Peyer's patch (tissue), 4 donors: ENCODE measurements at regions not wholly inside any gene's neighbourhood (a gene's known extent, or its start where the extent isn't known, plus 50 kb on each side); places are given as distances from the start of the nearest gene placed in this dataset.

Experiments used
- DNase-seq, 3 donors: peaks; one replicate each; pipeline ENCODE4 v3.0.0-alpha.2; 2017 to 2019
- H3K27ac ChIP-seq, 4 donors: fragments of 200-600 bp; sonication (generic); one replicate each; pipeline ENCODE4 v1.5.1; 2016 to 2019
- H3K27me3 ChIP-seq, 2 donors: fragments of 200-600 bp; sonication (generic); one replicate each; pipeline ENCODE4 v1.5.1; 2019
- H3K36me3 ChIP-seq, 3 donors: fragments of 200-600 bp; sonication (generic); one replicate each; pipeline ENCODE4 v1.5.1; 2016 to 2019
- H3K4me1 ChIP-seq, 4 donors: fragments of 200-600 bp; sonication (generic); one replicate each; pipeline ENCODE4 v1.5.1; 2016 to 2019
- H3K4me3 ChIP-seq, 4 donors: fragments of 200-600 bp; sonication (generic); 1 replicate in 3 of 4; 2 replicates in 1 of 4; pipeline ENCODE4 v1.5.1; 2016 to 2019; ENCODE audit warnings: mild to moderate bottlenecking in 1 of 4
- H3K9me3 ChIP-seq, 4 donors: fragments of 200-600 bp; sonication (generic); one replicate each; pipeline ENCODE4 v1.5.1; 2016 to 2019; ENCODE audit warnings: mild to moderate bottlenecking in 1 of 4
- CTCF ChIP-seq, 6 experiments: fragments of 450-650 bp in 4 of 6; fragments of 200-600 bp in 2 of 6; sonication (generic) in 1 of 6; IDR thresholded peaks; one replicate each; pipeline ENCODE4 v1.5.1; 2017 to 2019; ENCODE audit warnings: antibody characterized with exemption in 6 of 6, mild to moderate bottlenecking in 3 of 6, moderate library complexity in 1 of 6
- POLR2A ChIP-seq, 2 donors: fragments of 450-650 bp; IDR thresholded peaks; one replicate each; pipeline ENCODE4 v1.5.1; 2017; ENCODE audit warnings: antibody characterized with exemption in 2 of 2, mild to moderate bottlenecking in 2 of 2, moderate library complexity in 2 of 2

- TF ChIP-seq CTCF (IDR thresholded peaks at IDR 0.05) (no peak), POLR2A (IDR thresholded peaks at IDR 0.05) (no peak)
- H3K27me3 ChIP-seq = no peaks in the 10 kb centered on the region
- no peaks in the 10 kb centered on the region for H3K4me1 ChIP-seq
- H3K27ac ChIP-seq = no peak overlapping the region
- peaks cover 0 to 4% (median 0%) of the 10 kb centered on the region in 4 donors for H3K9me3 ChIP-seq
- DNase-seq = no peak
- H3K4me3 ChIP-seq = no peak overlapping the region
- no peaks in the 10 kb centered on the region for H3K36me3 ChIP-seq
These were observed 145.9 kb upstream of the ZFP42 start for GRCh38 chr4:187849556-187850225.

GRCh38 chr4:187865914-187866313 lies 129.7 kb upstream of the ZFP42 start:
- H3K36me3 ChIP-seq = no peaks in the 10 kb centered on the region
- TF ChIP-seq POLR2A (IDR thresholded peaks at IDR 0.05) (no peak), CTCF (IDR thresholded peaks at IDR 0.05) (no peak)
- no peak overlapping the region for H3K4me3 ChIP-seq
- H3K4me1 ChIP-seq = no peaks in the 10 kb centered on the region
- H3K27me3 ChIP-seq = no peaks in the 10 kb centered on the region
- no peak overlapping the region for H3K27ac ChIP-seq
- H3K9me3 ChIP-seq = no peaks in the 10 kb centered on the region
- no peak for DNase-seq

GRCh38 chr4:187883049-187883448 lies 112.5 kb upstream of the ZFP42 start:
- TF ChIP-seq POLR2A (IDR thresholded peaks at IDR 0.05) = no peak
- TF ChIP-seq CTCF (IDR thresholded peaks at IDR 0.05) = no peak
- no peak overlapping the region for H3K27ac ChIP-seq
- no peak for DNase-seq
- no peaks in the 10 kb centered on the region for H3K9me3 ChIP-seq
- no peak overlapping the region for H3K4me3 ChIP-seq
- H3K4me1 ChIP-seq = no peaks in the 10 kb centered on the region
- H3K36me3 ChIP-seq = no peaks in the 10 kb centered on the region
- no peaks in the 10 kb centered on the region for H3K27me3 ChIP-seq

GRCh38 chr4:187883836-187884475 lies 111.6 kb upstream of the ZFP42 start:
- H3K4me1 ChIP-seq = no peaks in the 10 kb centered on the region
- TF ChIP-seq CTCF (IDR thresholded peaks at IDR 0.05) (no peak), POLR2A (IDR thresholded peaks at IDR 0.05) (no peak)

GRCh38 chr4:187887906-187888305 lies 107.7 kb upstream of the ZFP42 start:
- H3K36me3 ChIP-seq = no peaks in the 10 kb centered on the region
- no peaks in the 10 kb centered on the region for H3K9me3 ChIP-seq
- DNase-seq = no peak
- H3K4me3 ChIP-seq = no peak overlapping the region
- H3K27me3 ChIP-seq = no peaks in the 10 kb centered on the region
- TF ChIP-seq CTCF (IDR thresholded peaks at IDR 0.05) (no peak), POLR2A (IDR thresholded peaks at IDR 0.05) (no peak)
- no peaks in the 10 kb centered on the region for H3K4me1 ChIP-seq
- H3K27ac ChIP-seq = no peak overlapping the region

More at GRCh38 chr4:187883836-187884475, 111.6 kb upstream of the ZFP42 start:
- no peaks in the 10 kb centered on the region for H3K9me3 ChIP-seq
- no peak for DNase-seq
- H3K36me3 ChIP-seq = no peaks in the 10 kb centered on the region
- no peaks in the 10 kb centered on the region for H3K27me3 ChIP-seq
- no peak overlapping the region for H3K4me3 ChIP-seq
- no peak overlapping the region for H3K27ac ChIP-seq
